ENCODE measurements at regions not wholly inside any gene's neighbourhood (a gene's known extent, or its start where the extent isn't known, plus 50 kb on each side); places are given as distances from the start of the nearest gene placed in this dataset.
"Not testable (repeated sequence)": the region's sequence is repeated elsewhere in the genome, so short reads cannot be mapped to it uniquely, and the experiment has no call there.

DNA sequence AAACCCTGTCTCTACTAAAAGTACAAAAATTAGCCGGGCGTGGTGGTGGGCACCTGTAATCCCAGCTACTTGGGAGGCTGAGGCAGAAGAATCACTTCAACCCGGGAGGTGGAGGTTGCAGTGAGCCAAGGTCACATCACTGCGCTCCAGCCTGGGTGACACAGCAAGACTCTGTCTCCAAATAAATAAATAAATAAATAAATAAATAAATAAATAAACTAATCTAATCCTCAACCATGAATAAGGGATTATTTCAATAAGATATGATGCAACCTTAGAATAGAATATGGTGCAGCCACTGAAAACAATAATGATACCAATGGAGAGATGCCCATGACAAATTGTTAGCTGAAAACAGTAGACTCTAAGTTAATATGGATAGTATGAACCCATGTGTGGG is 270.0 kb downstream of the MEX3B start:
- DNase-seq (ENCODE audit: low read depth in 3 of 3) = not testable (repeated sequence)

DNA sequence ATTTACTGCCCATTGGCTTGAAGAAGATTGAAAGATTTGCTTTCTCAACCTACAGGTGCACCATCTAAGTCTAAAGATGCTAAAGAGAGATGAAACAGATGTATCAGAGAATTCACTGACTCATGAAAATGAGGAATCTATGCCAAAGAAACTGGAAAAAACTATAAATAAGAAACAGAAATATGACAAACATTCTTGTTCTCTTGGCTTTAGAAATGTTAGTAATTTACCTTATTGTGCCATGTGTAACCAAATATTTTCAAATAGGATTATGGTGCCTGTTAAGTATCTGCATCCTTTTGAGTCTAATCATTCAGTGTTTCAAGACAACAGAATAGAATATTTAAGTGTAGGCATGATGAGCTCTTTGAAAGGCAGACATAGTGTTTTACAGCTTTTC is 271.5 kb downstream of the MEX3B start:
- no peak for DNase-seq (ENCODE audit: low read depth in 3 of 3)

DNA sequence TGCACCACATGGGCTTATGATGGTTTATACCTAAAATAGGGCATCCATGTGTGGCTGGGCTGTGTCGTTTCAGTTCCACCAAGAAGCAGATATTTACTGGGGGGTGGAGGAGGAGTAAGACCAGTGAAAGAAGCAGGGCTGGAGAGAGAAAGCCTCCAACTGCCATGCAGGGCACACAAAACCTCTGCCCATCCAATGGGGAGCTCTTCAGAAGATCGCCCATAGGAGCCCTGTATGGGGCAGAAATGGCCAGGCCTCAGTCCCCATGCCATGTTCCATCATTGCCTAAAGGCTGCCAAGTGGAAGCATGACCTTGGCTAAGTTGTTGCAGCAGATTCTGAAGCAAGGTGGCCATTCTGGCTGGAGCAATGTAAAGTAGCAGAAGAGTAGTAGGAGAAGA is 277.0 kb downstream of the MEX3B start:
- no peak for DNase-seq (ENCODE audit: low read depth in 3 of 3)

DNA sequence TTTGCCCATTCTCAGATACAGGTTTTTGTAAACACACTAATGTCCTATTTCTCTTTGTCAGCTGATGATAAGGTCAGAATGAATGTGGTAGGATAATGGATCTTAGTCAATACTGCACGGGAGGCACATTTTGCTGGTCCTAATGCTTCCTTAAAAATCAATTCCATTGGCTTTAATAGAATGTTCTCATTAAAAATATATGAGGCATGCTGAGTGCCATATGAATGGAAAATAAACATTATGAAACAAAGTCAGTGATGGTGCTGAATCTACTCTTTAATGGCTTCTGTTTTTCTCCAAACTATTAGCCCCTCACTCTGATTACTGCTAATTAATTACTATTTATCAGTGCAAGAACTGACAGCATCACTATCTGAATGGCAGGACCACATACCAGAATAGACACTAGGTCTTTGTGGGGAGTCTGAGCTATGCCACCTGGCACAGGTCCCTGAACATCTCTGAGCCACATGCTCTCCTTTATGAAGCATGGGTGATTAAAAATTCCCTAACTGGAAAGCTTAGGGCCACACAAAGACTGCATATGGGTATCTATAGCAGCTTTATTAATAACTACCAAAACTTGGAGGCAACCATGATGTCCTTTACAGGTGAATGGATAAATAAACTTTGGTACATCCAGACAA is 278.9 kb downstream of the MEX3B start:
- DNase-seq (ENCODE audit: low read depth in 3 of 3) = no peak

DNA sequence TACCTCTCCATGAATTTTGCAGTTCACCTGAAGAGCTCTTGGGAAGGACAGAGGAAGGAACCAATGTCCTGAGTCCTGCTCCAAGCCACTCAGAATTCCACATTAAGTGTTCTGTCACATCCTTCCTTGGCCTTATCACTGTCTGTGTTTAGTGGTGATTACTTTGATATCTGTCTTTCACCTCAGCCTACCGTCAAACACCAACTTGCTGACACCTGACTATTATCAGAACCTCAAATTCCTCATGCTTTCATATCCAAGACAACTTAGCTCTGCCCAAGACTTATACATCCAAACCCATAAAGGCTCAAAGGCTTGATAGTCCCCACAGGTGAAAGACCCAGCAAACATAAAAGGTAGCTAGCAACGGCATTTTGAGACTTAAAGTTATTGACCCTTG is 280.0 kb downstream of the MEX3B start:
- DNase-seq (ENCODE audit: low read depth in 3 of 3) = no peak

DNA sequence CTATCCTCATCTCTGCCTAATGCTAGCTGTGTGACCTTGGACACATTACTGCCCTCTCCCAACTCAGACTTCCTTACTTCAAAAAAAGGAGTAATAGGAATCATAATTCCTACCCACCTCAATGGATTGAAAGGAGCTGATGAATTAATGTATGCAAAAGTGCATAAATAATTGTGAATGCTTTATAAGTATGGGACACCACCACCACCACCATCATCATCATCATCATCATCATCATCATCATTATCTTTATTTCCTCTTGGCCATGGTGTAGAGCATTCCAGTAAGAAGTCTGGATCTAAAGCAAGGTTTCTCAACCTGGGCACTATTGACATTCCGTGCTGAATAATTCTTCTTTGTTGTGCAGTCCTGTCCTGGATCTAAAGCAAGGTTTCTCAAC is 282.5 kb downstream of the MEX3B start:
- DNase-seq (ENCODE audit: low read depth in 3 of 3) = no peak

DNA sequence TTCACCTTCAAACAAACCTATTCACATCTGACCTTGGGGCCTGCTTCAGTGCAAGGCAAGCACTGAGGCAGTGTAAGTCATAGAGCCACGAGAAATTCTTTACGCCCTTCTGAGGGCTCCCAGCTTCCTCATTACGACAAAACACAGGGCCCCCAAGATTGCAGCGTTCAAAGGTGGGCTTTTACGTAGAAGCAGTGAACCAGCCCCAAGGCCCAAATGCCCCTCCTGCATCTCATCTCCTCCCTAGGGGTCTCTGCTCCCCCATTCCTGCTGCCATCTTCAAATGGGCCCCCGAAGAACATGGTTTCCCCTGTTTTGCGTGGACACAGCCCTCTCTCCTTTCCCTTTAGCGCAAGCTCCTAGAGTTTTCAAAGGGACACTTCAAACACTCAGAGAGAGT is 285.1 kb downstream of the MEX3B start:
- DNase-seq (ENCODE audit: low read depth in 3 of 3) = no peak

DNA sequence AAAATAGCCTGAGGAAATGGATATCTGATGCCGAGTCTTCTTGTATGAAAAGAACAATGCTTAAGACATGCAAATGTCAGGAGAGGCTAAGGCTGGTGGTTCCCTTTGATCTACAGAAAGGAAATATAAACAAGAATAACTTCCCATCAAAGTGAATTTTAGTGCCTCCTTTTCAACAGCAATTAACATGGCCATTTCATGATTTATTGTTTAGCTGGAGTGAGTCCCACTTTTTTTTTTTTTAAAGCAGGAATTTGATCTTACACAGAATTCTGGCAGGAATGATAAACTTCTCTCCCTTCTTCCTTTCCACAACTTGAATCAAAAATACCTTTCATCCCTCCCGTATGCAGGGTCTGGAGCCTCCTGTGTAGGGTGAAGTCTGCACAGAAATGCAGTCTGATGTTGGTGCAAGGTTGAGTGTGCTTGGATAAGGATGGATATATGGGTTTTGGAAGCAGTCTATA is 287.0 kb downstream of the MEX3B start:
- no peak for DNase-seq (ENCODE audit: low read depth in 3 of 3)

DNA sequence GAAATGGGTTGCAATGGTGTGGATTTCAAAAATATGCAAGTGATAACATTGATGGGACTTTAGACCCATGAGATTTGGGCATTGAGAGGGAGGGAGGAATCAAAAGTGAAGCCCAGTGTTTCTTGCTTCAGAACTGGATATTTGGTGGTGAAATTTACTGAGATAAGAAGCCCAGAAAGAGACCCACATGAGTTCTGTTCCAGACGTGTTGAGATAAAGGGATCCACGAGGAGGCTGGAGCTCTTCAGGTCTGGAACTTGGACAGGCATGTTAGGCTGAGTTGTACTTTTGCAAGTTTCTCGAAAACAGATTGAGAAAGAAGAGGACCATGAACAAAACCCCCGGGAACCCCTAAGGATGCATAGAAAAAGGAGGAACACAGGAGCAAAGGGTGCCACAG is 290.2 kb downstream of the MEX3B start:
- DNase-seq (ENCODE audit: low read depth in 3 of 3) = no peak

DNA sequence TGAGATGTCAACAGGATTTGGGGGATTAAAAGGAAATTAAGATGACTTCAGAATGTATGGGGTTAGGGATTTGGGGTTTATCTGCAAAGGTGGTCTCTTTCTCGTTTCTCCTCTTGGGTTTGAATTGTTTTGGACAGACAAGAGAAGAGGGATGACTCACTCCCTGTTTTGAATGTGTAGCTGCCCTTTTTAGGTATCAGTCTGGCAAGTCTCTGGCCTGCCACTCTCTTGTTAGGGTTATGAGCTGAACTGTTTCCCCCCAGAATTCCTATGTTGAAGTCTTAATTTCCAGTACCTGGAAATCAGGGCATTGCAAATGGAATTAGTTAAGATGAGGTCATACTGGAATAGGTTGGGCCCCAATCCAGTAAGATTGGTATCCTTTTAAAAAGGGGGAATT is 291.7 kb downstream of the MEX3B start:
- no peak for DNase-seq (ENCODE audit: low read depth in 3 of 3)

DNA sequence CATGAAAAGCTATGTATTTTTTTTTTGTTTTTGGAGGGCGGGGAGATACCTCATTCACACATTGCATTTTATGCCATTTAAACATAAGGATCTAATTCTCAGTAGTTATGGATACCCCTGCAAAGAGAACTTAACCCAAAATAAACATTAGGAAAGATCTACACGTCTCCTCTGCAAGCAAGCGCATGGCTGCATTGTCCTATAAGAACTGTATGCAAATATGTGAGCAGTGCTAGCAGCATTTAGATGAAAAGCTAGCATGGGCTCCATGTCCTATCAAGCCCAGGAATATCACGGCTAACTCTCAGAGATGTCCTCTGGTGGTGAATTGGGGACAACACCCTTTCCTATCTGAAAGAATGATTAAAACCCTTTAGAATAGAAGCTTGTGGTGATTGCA is 292.8 kb downstream of the MEX3B start:
- DNase-seq (ENCODE audit: low read depth in 3 of 3) = no peak

DNA sequence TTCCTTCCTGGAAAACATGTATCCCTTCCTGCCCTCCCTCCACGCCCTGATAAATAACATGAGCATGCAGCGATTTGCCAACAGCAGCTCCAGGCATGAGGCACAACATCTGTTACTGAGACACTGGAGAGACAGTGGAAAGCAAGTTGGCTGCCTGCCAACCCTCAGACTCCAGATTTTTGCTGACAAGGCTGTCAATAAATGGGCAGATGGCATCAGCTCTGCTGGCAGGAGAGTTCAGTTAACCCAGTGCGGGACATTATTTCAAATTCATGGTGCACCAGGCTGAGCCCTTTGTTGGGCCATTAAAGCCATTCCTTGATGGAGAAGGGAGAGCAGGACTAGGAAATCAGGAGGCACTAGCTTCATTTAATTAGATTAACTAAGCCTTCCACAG is 293.3 kb downstream of the MEX3B start:
- DNase-seq (ENCODE audit: low read depth in 3 of 3) = no peak

DNA sequence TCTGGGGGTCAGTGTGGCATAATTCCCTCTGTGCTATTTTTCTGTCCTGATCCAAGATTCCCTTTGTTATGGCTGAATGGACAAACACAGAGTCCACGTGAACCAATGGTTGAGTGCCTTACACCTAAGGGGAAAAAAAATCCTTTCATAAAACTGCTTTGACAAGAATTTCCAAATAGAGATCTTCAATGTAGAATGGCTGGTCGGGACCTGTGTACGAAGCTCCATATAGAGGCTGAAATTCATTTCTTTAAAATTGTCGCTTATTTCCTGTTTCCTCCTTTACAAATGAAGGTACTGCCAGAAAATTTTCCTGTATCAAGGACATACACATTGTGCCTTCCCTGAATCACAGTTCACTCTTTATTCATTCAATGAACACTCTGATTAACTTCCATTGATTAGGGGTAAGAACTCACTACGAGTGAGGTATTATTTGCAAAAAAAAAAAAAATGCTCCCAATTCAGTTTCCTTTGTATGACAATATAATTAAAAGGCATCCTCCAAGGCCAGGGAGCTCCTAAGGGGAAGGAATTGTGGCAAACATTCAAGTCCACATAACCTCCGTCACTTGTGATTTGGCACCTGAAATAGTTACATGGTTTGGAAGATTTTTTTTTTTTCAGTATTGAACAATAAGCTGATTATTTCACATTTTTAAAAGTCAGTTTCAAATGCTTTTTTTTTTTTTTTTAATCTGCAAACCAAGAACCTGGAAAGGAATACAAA is 293.8 kb downstream of the MEX3B start:
- no peak for DNase-seq (ENCODE audit: low read depth in 3 of 3)

DNA sequence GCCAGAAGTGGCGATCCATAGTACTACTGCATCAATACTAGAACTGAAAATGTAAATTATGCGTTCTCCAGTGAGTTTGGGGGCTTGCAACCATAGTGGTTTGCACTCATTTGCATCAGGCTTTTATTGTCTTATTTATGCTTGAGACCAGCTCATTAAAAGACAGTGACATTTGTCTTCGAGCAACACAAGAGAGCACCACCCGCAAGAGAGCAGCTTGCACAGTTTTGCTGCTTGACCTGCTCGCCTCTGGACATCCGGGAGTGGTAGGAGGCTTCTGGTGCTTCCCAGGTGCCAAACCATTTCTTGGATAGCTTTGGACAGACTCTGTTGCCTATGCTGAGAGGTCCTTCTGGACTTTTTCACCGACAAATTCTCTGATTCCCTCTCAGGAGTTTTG is 294.6 kb downstream of the MEX3B start:
- no peak for DNase-seq (ENCODE audit: low read depth in 3 of 3)

DNA sequence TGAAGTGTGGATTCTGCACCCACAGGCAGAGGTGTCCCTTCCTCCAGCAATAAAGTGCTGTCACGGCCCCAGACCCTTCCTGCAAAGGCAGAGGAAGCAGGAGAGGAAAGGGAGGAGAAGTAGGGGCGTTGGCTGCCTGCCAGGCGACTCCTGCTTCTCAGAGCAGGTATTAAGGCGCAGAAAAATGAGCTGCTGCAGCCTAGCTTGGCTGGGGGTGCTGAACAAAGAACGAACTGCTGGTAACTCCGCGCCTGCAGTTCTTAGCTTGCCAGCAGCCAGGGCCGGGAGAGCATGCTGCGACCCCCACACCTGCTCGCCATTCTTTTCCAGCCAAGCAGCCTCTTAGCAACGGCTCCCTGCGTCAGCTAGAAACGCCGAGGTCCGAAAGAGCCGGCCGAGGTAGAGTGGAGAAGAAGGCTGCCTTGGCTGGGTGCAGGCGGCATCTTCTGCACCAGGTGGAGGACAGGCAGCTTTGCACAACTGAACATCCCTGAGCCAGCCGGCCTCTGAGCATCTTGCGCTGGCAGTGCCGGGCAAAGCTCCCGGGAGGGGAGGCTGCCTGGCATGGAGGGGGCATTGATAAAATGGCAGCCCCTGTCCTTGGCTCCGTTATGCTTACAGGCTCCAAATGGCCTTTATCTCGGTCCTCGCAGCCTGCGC is 296.0 kb downstream of the MEX3B start:
- DNase-seq (ENCODE audit: low read depth in 3 of 3) = no peak

DNA sequence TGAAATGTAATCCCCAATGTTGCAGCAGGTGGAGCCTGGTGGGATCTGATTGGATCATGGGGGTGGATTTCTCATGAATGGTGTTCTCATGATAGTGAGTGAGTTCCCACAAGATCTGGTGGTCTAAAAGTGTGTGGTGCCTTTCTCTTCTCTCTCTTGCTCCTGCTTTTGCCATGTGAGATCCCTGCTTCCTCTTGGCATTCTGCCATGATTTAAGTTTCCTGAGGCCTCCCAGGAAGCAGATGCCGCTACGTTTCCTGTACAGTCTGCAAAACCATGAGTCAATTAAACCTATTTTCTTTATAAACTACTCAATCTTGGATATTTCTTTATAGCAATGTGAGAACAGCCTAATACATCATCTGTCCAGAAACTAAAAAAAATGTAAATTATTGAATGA is 298.3 kb downstream of the MEX3B start:
- no peak for DNase-seq (ENCODE audit: low read depth in 3 of 3)

DNA sequence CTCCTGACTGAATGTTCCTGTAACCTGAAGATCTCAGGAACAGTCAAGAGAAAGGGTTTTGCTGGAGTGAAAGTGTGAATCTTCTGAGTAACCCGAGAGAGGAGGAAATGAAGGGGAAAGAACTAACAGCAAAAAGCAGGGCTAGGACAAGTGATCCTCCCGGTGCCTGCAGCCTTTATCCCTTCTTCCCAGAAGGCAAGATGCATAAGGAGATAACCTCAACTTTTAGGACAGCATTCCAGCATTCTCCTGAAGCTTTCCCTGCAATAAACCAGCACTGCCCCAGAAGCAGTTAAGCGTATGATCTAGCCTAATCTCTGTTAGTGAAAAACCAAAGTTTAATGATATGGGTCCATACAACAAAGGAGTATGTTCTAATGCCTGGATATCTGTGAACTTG is 298.8 kb downstream of the MEX3B start:
- DNase-seq (ENCODE audit: low read depth in 3 of 3) = no peak

DNA sequence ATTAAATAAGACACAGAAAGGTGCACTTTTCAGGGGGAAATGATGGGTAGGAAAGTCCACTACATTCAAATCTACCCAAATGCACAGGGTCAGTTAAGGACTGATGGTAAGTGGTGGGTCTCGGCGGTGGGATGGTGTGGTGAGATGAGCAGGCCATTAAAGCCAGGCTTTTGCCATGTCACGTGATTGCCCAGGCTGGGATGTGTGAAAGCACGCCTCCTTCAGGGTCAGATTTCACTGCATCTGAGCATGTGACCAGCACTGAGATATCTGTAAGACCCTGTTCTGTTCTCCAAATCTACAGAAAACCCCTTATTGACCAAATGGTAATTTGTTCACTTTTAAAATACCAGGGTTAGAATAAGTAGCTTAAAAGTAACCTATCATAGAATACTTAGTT is 301.5 kb downstream of the MEX3B start:
- no peak for DNase-seq (ENCODE audit: low read depth in 3 of 3)

DNA sequence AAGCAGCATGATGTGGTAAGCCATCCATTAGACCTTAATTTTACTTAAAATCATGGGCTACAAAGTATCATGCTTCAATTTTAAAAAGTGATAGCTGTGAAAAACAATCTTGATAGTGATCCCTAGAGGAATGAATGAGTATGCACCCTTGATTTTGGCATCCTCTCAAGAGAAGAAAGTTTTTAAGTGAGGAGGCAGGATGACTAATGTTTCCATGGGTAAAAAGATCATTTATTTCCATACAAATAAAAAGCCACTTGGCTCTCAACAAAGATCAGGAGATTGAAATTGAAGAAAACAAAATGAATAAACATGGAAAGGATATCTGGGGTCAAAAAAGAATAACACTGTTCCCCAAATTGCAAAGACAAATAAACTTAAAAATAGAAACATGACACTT is 305.4 kb downstream of the MEX3B start:
- no peak for DNase-seq (ENCODE audit: low read depth in 3 of 3)

DNA sequence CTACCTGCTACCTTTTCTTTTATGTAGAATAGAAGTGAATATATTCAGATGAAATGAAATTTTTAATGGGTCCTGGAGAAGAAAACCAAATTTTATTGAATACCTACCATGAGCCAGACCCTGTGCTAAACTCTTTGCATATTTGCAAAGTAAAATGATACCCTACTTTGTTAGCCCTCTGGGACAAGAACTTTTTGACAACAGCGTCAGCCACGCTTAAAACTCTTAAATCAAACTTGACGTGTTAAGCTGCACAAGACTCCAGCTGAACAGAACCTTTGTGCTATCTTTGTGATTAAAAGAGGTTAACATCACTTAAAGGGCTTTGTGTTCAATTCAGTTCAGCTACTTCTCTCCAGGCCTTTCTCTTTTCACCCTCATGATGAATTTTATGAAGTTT is 316.5 kb downstream of the MEX3B start:
- DNase-seq (ENCODE audit: low read depth in 3 of 3) = no peak

DNA sequence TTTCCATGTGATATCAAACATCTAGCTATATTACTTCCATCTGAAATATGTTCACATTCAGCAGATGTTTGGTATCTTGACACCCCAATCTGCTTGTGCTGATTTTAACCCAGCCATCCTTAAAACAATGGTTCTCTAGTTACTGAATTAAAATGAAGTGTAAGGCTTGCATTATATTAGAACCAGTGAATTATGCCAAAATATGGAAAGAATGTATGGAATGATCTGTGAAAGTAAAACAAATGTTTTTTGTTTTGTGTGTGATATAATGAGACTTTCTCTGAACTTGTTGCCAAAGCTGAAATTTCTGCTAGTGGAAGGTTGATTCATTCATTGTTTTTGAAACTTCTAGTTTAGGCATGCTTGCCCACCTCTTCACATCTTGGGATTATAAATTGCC is 317.1 kb downstream of the MEX3B start:
- DNase-seq (ENCODE audit: low read depth in 3 of 3) = no peak

DNA sequence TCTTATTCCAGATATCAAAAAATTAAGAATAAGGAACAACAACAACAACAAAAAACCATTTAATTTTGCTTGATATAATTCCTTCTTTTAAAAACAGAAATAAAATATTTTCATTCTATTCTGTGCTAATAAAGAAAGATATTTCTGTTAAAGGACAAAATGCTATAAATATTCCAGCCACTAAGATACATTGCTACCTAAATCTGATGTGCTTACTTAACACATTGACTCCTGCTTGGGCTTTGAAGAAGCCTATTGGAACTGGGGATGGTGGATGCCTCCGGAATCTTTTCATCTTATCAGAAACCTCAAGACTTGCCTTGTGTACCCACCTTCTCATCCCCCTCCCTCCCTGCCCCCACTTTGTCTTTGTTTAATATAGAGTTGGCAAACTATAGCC is 320.2 kb downstream of the MEX3B start:
- DNase-seq (ENCODE audit: low read depth in 3 of 3) = no peak

DNA sequence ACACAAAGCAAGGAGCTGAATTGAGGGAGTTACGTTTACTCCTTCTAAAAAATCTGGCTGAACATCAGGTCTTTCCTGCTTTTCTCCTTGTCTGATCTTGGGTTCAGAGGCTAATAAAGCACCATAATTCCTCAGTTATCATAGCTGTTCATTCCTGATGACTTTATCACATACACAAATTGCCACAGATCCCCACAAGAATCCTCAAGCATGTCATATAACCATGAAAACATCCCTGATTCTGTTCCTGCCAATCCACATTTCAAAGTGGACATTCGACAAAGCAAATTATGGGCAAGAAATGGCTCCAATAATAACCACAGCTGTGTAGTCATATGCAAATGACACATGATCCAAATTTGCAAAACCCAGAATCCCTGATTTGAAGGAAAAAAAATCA is 321.3 kb downstream of the MEX3B start:
- no peak for DNase-seq (ENCODE audit: low read depth in 3 of 3)
